ENCODE measurements at regions not wholly inside any gene's neighbourhood (a gene's known extent, or its start where the extent isn't known, plus 50 kb on each side); places are given as distances from the start of the nearest gene placed in this dataset.

DNA sequence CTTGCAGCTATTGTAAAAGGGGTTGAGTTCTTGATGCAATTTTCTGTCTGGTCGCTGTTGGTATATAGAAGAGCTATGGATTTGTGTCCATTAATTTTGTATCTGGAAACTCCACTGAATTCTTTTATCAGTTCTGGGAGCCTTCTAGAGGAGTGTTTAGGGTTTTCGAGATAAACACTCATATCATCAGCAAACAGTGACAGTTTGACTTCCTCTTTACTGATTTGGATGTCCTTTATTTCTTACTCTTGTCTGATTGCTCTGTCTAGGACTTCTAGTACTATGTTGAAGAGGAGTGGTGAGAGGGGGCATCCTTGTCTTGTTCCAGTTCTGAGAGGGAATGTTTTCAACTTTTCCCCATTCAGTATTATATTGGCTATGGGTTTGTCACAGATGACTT, 120.8 kb upstream of the SSTR4 start:
- H3K36me3 ChIP-seq (ENCODE audit: control insufficient read depth, insufficient read depth, low read length): no peaks in the 10 kb centered on the region
- no peaks in the 10 kb centered on the region for H3K27me3 ChIP-seq (replicated peaks; ENCODE audit: control insufficient read depth, insufficient read depth, low read length)
- TF ChIP-seq, protein P1, sequence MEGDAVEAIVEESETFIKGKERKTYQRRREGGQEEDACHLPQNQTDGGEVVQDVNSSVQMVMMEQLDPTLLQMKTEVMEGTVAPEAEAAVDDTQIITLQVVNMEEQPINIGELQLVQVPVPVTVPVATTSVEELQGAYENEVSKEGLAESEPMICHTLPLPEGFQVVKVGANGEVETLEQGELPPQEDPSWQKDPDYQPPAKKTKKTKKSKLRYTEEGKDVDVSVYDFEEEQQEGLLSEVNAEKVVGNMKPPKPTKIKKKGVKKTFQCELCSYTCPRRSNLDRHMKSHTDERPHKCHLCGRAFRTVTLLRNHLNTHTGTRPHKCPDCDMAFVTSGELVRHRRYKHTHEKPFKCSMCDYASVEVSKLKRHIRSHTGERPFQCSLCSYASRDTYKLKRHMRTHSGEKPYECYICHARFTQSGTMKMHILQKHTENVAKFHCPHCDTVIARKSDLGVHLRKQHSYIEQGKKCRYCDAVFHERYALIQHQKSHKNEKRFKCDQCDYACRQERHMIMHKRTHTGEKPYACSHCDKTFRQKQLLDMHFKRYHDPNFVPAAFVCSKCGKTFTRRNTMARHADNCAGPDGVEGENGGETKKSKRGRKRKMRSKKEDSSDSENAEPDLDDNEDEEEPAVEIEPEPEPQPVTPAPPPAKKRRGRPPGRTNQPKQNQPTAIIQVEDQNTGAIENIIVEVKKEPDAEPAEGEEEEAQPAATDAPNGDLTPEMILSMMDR (IDR thresholded peaks at IDR 0.05; ENCODE audit: insufficient read depth, low read length, poor library complexity, severe bottlenecking): no peak
- no peak for DNase-seq (ENCODE audit: extremely low read depth, insufficient read length)
- H3K4me3 ChIP-seq (replicated peaks; ENCODE audit: low read depth, low read length): no peak overlapping the region

- Histone ChIP-seq H3K27me3 (replicated peaks; ENCODE audit: control insufficient read depth, insufficient read depth, low read length) (no peaks in the 10 kb centered on the region), H3K4me3 (replicated peaks; ENCODE audit: low read depth, low read length) (no peak overlapping the region), H3K36me3 (ENCODE audit: control insufficient read depth, insufficient read depth, low read length) (no peaks in the 10 kb centered on the region)
- TF ChIP-seq, protein P1 (IDR thresholded peaks at IDR 0.05; ENCODE audit: insufficient read depth, low read length, poor library complexity, severe bottlenecking): no peak
- no peak for DNase-seq (ENCODE audit: extremely low read depth, insufficient read length)
Observed at GRCh38 chr20:22915512-22915911, 119.6 kb upstream of the SSTR4 start.

DNA sequence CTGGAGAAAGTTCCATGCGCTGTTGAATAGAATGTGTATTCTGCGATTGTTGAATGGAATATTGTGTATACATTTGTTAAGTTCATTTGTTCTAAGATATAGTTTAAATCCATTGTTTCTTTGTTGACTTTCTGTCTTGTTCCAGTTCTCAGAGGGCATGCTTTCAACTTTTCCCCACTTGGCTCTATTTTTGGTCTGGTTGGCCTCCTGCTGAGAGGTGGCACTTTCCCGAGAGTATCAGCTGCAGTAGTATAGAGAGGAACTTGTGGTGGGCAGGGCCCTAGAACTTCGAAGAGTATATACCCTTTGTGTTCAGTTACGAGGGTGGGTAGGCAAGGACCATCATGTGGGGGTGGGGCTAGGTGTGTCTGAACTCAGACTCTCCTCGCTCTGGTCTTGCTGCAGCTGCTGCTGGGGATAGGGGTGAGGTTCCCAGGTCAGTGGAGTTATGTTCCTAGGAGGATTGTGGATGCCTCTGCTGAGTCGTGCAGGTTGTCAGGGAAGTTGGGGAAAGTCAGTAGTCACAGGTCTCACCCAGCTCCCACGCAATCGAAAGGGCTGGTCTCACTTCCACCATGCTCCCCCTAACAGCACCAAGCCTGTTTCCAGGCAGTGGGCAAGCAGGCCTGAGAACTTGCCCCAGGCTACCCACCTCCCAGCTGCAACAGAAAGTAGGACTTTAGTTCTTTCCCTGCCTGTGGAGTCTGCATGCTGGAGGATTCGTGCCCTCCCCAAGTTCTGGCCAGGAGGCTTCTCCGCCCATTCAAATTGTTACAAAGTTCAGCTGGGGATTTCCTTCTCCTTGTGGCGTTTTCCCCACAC, 118.9 kb upstream of the SSTR4 start:
- TF ChIP-seq, protein P1 (IDR thresholded peaks at IDR 0.05; ENCODE audit: insufficient read depth, low read length, poor library complexity, severe bottlenecking): no peak
- DNase-seq (ENCODE audit: extremely low read depth, insufficient read length): no peak
- Histone ChIP-seq H3K4me3 (replicated peaks; ENCODE audit: low read depth, low read length) (no peak overlapping the region), H3K36me3 (ENCODE audit: control insufficient read depth, insufficient read depth, low read length) (no peaks in the 10 kb centered on the region), H3K27me3 (replicated peaks; ENCODE audit: control insufficient read depth, insufficient read depth, low read length) (no peaks in the 10 kb centered on the region)

- no peak for DNase-seq (ENCODE audit: extremely low read depth, insufficient read length)
- H3K27me3 ChIP-seq (replicated peaks; ENCODE audit: control insufficient read depth, insufficient read depth, low read length): no peaks in the 10 kb centered on the region
- TF ChIP-seq, protein P1 (IDR thresholded peaks at IDR 0.05; ENCODE audit: insufficient read depth, low read length, poor library complexity, severe bottlenecking): no peak
- H3K36me3 ChIP-seq (ENCODE audit: control insufficient read depth, insufficient read depth, low read length): no peaks in the 10 kb centered on the region
- H3K4me3 ChIP-seq (replicated peaks; ENCODE audit: low read depth, low read length): no peak overlapping the region
Observed at GRCh38 chr20:22918286-22918983, 116.7 kb upstream of the SSTR4 start.

- TF ChIP-seq, protein P1 (IDR thresholded peaks at IDR 0.05; ENCODE audit: insufficient read depth, low read length, poor library complexity, severe bottlenecking): no peak
- H3K4me3 ChIP-seq (replicated peaks; ENCODE audit: low read depth, low read length): no peak overlapping the region
- H3K27me3 ChIP-seq (replicated peaks; ENCODE audit: control insufficient read depth, insufficient read depth, low read length): no peaks in the 10 kb centered on the region
- no peak for DNase-seq (ENCODE audit: extremely low read depth, insufficient read length)
- H3K36me3 ChIP-seq (ENCODE audit: control insufficient read depth, insufficient read depth, low read length): no peaks in the 10 kb centered on the region
Observed at GRCh38 chr20:22920898-22921297, 114.2 kb upstream of the SSTR4 start.

All from GM06990 (cell line).